ENCODE measurements at regions not wholly inside any gene's neighbourhood (a gene's known extent, or its start where the extent isn't known, plus 50 kb on each side); places are given as distances from the start of the nearest gene placed in this dataset.

DNA sequence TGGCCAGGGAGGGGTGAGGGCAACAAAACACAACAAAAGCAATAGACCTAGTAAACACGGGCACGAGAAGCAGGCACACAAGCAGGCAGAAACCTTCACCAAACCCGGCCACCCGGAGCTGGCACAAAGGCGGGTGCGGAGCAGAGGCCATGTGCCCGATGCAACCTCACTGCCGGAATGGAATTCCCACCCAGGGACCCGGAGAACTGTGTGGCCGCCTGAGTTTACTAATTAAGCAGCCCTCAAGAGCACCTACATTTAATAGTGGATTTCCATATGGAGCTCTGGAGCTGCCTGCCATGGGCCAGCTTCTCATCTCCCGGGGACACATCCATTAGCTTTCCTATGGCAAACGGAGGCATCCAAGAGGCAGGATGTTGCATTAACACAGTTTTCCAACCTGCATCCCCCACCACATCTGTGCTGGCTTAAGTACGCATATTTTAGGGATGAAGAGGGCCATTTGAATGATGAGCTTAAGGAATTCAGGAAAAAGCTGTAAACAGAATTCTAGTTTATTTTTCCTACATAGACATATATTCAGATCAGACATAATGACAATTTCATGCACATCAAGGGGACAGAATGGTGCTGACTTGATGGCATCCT lies 104.5 kb upstream of the SMIM21 start:
- Histone ChIP-seq H3K4me1 (no peaks in the 10 kb centered on the region), H3K27me3 (no peaks in the 10 kb centered on the region), H3K9me3 (no peaks in the 10 kb centered on the region), H3K4me3 (no peak overlapping the region), H3K27ac (no peak overlapping the region), H3K36me3 (no peaks in the 10 kb centered on the region)
- no peak for ATAC-seq (ENCODE audit: low FRiP score in 2 of 2)
- TF ChIP-seq POLR2A (IDR thresholded peaks at IDR 0.05): no peak
- no peak for TF ChIP-seq CTCF (IDR thresholded peaks at IDR 0.05)
- TF ChIP-seq POLR2AphosphoS5 (IDR thresholded peaks at IDR 0.05): no peak
- no peak for TF ChIP-seq EP300 (IDR thresholded peaks at IDR 0.05)
- DNase-seq: peak in 1 of 2 donors; percentile 45
- 77 to 79% methylated on average over 7 to 13 of the region's 13 CpGs for WGBS, 2 donors

DNA sequence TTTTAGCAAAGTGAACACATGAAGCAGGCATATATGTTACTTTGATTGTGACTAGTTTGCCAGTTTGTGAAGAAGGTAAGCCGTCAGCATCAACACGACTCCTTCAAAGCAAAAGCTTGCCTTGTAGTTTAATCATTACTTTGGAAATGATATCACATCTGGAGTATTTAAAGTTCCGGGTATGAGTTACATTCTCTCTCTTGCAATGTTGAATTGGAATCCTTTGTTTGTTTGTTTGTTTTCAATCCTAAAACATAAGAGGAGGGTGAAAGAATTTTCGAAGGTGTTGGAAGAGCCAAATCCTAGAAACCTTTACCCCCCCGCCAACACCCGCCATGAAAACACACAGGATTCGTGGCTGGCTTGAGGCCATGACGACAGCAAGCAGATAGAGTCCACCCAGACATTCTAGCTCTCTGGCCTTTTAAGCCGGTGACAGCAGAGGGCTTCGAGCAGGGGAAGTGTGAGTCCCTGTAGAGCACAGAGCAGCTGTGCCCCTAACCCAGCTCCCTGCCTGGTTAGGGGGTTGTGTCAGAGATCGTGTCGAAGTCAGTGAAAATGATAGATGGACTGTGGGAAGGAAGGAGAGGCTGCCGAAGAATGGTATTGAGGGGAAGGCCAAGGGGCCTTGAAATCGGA lies 103.8 kb upstream of the SMIM21 start:
- H3K4me3 ChIP-seq: no peak overlapping the region
- no peaks in the 10 kb centered on the region for H3K36me3 ChIP-seq
- H3K27me3 ChIP-seq: no peaks in the 10 kb centered on the region
- TF ChIP-seq POLR2AphosphoS5 (IDR thresholded peaks at IDR 0.05): peak in 1 of 2 donors; percentile 22
- TF ChIP-seq EP300 (IDR thresholded peaks at IDR 0.05): no peak
- H3K27ac ChIP-seq: no peak overlapping the region
- no peaks in the 10 kb centered on the region for H3K4me1 ChIP-seq
- ATAC-seq (ENCODE audit: low FRiP score in 2 of 2) (no peak), DNase-seq (no peak)
- no peaks in the 10 kb centered on the region for H3K9me3 ChIP-seq
- WGBS, 2 donors: 51 to 69% methylated on average over 14 of the region's 14 CpGs

DNA sequence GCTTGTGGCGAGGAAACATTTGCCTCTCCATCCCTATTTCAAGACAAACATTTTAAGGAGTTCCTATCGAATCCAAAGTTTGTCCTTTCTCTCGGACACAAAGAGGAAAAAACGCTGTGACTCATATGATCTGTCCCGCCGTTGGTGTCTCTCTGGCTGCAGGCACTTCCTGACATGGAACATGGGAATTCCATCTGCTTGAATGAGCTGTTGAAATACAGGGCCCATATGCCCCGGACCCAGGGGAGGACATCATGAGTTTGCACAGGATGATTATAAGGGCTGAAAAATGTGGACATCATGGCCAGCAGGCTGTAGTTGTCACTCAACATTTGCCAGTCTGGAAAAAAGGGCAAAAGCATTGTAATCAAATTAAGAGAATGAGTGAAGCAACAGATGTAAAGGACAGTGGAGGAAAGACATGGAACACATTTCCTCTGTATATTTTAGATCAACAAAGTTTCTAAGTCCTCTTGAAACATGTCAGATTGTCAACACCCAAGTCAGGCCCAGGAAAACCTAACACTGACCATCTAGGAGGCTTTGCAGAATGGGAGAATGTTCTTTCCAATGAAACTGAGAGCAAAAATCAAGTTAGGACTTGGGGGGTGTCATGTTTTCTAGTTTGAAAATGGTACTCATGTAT lies 103.2 kb upstream of the SMIM21 start:
- Histone ChIP-seq H3K4me3 (no peak overlapping the region), H3K9me3 (no peaks in the 10 kb centered on the region), H3K27ac (no peak overlapping the region), H3K36me3 (no peaks in the 10 kb centered on the region), H3K4me1 (no peaks in the 10 kb centered on the region), H3K27me3 (no peaks in the 10 kb centered on the region)
- no peak for TF ChIP-seq CTCF (IDR thresholded peaks at IDR 0.05)
- peak; percentile 69 to 81 for TF ChIP-seq POLR2AphosphoS5 (IDR thresholded peaks at IDR 0.05)
- peak in 1 of 4 donors; percentile 60 for TF ChIP-seq EP300 (IDR thresholded peaks at IDR 0.05)
- WGBS, 2 donors: 63 to 67% methylated on average over 7 of the region's 7 CpGs
- no peak for DNase-seq
- ATAC-seq (ENCODE audit: low FRiP score in 2 of 2): no peak

- Histone ChIP-seq H3K4me3 (no peak overlapping the region), H3K27me3 (no peaks in the 10 kb centered on the region), H3K27ac (no peak overlapping the region), H3K36me3 (no peaks in the 10 kb centered on the region), H3K9me3 (no peaks in the 10 kb centered on the region), H3K4me1 (no peaks in the 10 kb centered on the region)
- no peak for ATAC-seq (ENCODE audit: low FRiP score in 2 of 2)
- 62 to 68% methylated on average over 4 of the region's 4 CpGs for WGBS, 2 donors
- DNase-seq: no peak
- no peak for TF ChIP-seq EP300 (IDR thresholded peaks at IDR 0.05)
- TF ChIP-seq CTCF (IDR thresholded peaks at IDR 0.05): no peak
- TF ChIP-seq POLR2A (IDR thresholded peaks at IDR 0.05): no peak
- TF ChIP-seq POLR2AphosphoS5 (IDR thresholded peaks at IDR 0.05): no peak
Observed at GRCh38 chr18:75530118-75530517, 102.6 kb upstream of the SMIM21 start.

DNA sequence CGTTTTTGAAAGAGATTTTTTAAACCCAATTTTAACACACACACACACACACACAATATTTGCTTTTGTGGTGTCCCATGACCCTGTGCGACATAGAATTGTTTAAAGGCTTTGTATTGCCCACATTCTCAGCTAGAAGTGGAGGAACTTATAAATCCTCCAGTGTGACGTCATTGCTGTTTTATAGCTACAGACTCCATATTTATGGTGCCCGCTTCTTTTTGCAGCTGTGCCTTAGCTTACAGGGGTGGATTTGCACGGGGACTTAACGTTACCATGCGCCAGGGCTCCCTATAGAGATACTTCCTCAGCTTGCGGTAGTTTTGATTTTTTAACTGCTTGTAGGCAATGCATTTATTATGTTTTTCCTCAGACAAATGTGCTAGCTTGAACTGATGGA lies 101.9 kb upstream of the SMIM21 start:
- Histone ChIP-seq H3K9me3 (no peaks in the 10 kb centered on the region), H3K4me3 (no peak overlapping the region), H3K27me3 (no peaks in the 10 kb centered on the region), H3K27ac (no peak overlapping the region), H3K36me3 (no peaks in the 10 kb centered on the region), H3K4me1 (no peaks in the 10 kb centered on the region)
- no peak for TF ChIP-seq POLR2AphosphoS5 (IDR thresholded peaks at IDR 0.05)
- TF ChIP-seq POLR2A (IDR thresholded peaks at IDR 0.05): no peak
- TF ChIP-seq CTCF (IDR thresholded peaks at IDR 0.05): no peak
- no peak for TF ChIP-seq EP300 (IDR thresholded peaks at IDR 0.05)
- ATAC-seq (ENCODE audit: low FRiP score in 2 of 2) (no peak), DNase-seq (no peak)
- 81 to 84% methylated on average over 8 of the region's 8 CpGs for WGBS, 2 donors
